SK-N-SH treated with all-trans-retinoic acid at 6 μM for 48 hours (cell line): ENCODE measurements at regions not wholly inside any gene's neighbourhood (a gene's known extent, or its start where the extent isn't known, plus 50 kb on each side); places are given as distances from the start of the nearest gene placed in this dataset.

Experiments
- ATAC-seq: fragments of 200-7000 bp; cut with Tn5 transposase; 3 replicates; pipeline ENCODE4 v1.9.1; 2020; ENCODE audit warnings: mild to moderate bottlenecking, moderate library complexity
- ARNTL ChIP-seq: fragments of 450-650 bp; formaldehyde crosslinking; IDR thresholded peaks from 2 replicates; pipeline ENCODE4 v1.5.0; 2020; ENCODE audit warnings: low read depth, mild to moderate bottlenecking, moderate library complexity, borderline replicate concordance
- BACH2 ChIP-seq: fragments of 250-450 bp; sonication (Bioruptor Pico); IDR thresholded peaks from 2 replicates; pipeline ENCODE4 v1.9.0; 2021; ENCODE audit warnings: mild to moderate bottlenecking, borderline replicate concordance
- CREB5 ChIP-seq: fragments of 250-450 bp; sonication (Bioruptor Pico); IDR thresholded peaks from 2 replicates; pipeline ENCODE4 v1.5.1; 2020; ENCODE audit warnings: low read depth, mild to moderate bottlenecking, moderate library complexity
- CSDC2 ChIP-seq: fragments of 250-450 bp; sonication (Bioruptor Pico); IDR thresholded peaks from 2 replicates; pipeline ENCODE4 v1.5.0; 2020; ENCODE audit warnings: mild to moderate bottlenecking, moderate library complexity
- GLIS3 ChIP-seq: fragments of 250-450 bp; sonication (Bioruptor Pico); IDR thresholded peaks from 2 replicates; pipeline ENCODE4 v1.5.0; 2020; ENCODE audit warnings: mild to moderate bottlenecking, moderate library complexity
- ISL1 ChIP-seq: fragments of 250-450 bp; sonication (Bioruptor Pico); IDR thresholded peaks from 2 replicates; pipeline ENCODE4 v2.1.2; 2022; ENCODE audit warnings: mild to moderate bottlenecking, moderate library complexity
- OSR1 ChIP-seq: fragments of 250-450 bp; sonication (Bioruptor Pico); IDR thresholded peaks from 2 replicates; pipeline ENCODE4 v1.8.0; 2022; ENCODE audit warnings: moderate library complexity, mild to moderate bottlenecking, inconsistent platforms
- PATZ1 ChIP-seq: fragments of 250-450 bp; sonication (Bioruptor Pico); IDR thresholded peaks from 2 replicates; pipeline ENCODE4 v1.8.0; 2020; ENCODE audit warnings: mild to moderate bottlenecking, moderate library complexity, borderline replicate concordance
- POU6F1 ChIP-seq: fragments of 250-450 bp; sonication (Bioruptor Pico); IDR thresholded peaks from 2 replicates; pipeline ENCODE4 v1.8.0; 2021; ENCODE audit warnings: low read depth, mild to moderate bottlenecking, moderate library complexity, borderline replicate concordance
- PPARA ChIP-seq: fragments of 250-450 bp; sonication (Bioruptor Pico); IDR thresholded peaks from 2 replicates; pipeline ENCODE4 v1.5.0; 2020; ENCODE audit warnings: mild to moderate bottlenecking, borderline replicate concordance
- RARB ChIP-seq: fragments of 250-450 bp; sonication (Bioruptor Pico); IDR thresholded peaks from 2 replicates; pipeline ENCODE4 v1.8.0; 2021; ENCODE audit warnings: mild to moderate bottlenecking, moderate library complexity
- SNAI2 ChIP-seq: fragments of 250-450 bp; sonication (Bioruptor Pico); IDR thresholded peaks from 2 replicates; pipeline ENCODE4 v1.5.0; 2020; ENCODE audit warnings: mild to moderate bottlenecking, moderate library complexity
- TCF4 ChIP-seq: fragments of 250-450 bp; sonication (Bioruptor Pico); IDR thresholded peaks from 2 replicates; pipeline ENCODE4 v1.8.0; 2021; ENCODE audit warnings: mild to moderate bottlenecking, moderate library complexity, borderline replicate concordance
- TOX ChIP-seq: fragments of 250-450 bp; sonication (Bioruptor Pico); IDR thresholded peaks from 2 replicates; pipeline ENCODE4 v1.8.0; 2021; ENCODE audit warnings: mild to moderate bottlenecking, moderate library complexity, borderline replicate concordance
- TSHZ2 ChIP-seq: fragments of 250-450 bp; sonication (Bioruptor Pico); IDR thresholded peaks from 2 replicates; pipeline ENCODE4 v1.5.0; 2020; ENCODE audit warnings: mild to moderate bottlenecking, moderate library complexity
- ZC3H10 ChIP-seq: fragments of 250-450 bp; sonication (Bioruptor Pico); IDR thresholded peaks from 2 replicates; pipeline ENCODE4 v1.5.1; 2021; ENCODE audit warnings: mild to moderate bottlenecking, moderate library complexity
- ZFP3 ChIP-seq: fragments of 250-450 bp; sonication (Bioruptor Pico); IDR thresholded peaks from 2 replicates; pipeline ENCODE4 v1.5.0; 2020; ENCODE audit warnings: mild to moderate bottlenecking, moderate library complexity
- ZFP30 ChIP-seq: fragments of 450-650 bp; formaldehyde crosslinking; IDR thresholded peaks from 2 replicates; pipeline ENCODE4 v1.5.0; 2022; ENCODE audit warnings: mild to moderate bottlenecking, moderate library complexity
- ZNF565 ChIP-seq: fragments of 450-650 bp; formaldehyde crosslinking; conservative IDR thresholded peaks from 2 replicates; pipeline ENCODE4 v1.5.0; 2020; ENCODE audit warnings: low read depth, mild to moderate bottlenecking, moderate library complexity
- ZNF70 ChIP-seq: fragments of 450-650 bp; formaldehyde crosslinking; IDR thresholded peaks from 2 replicates; pipeline ENCODE4 v1.5.0; 2020; ENCODE audit warnings: mild to moderate bottlenecking, moderate library complexity
- ZNF8 ChIP-seq: fragments of 450-650 bp; formaldehyde crosslinking; IDR thresholded peaks from 2 replicates; pipeline ENCODE4 v1.5.0; 2020; ENCODE audit warnings: mild to moderate bottlenecking, moderate library complexity

- TF ChIP-seq TSHZ2 (CRISPR knock-in tag): no peak
- TF ChIP-seq PPARA: no peak
These were observed 125.7 kb upstream of the CPXCR1 start (continued) for GRCh38 chrX:88621278-88621677.

GRCh38 chrX:88655460-88655859 is 91.6 kb upstream of the CPXCR1 start:
- TF ChIP-seq POU6F1 (CRISPR knock-in tag) (no peak), PATZ1 (CRISPR knock-in tag) (no peak), ZFP3 (CRISPR knock-in tag) (no peak), OSR1 (no peak), ARNTL (CRISPR knock-in tag) (no peak), ZNF565 (no peak), BACH2 (CRISPR knock-in tag) (no peak), SNAI2 (CRISPR knock-in tag) (no peak), TOX (CRISPR knock-in tag) (no peak), CSDC2 (CRISPR knock-in tag) (no peak), ZC3H10 (CRISPR knock-in tag) (no peak), ISL1 (no peak), ZNF8 (CRISPR knock-in tag) (no peak)
- no peak for ATAC-seq

- TF ChIP-seq ZFP30 (CRISPR knock-in tag): no peak
- no peak for TF ChIP-seq PPARA
- TF ChIP-seq SNAI2 (CRISPR knock-in tag): no peak
- no peak for TF ChIP-seq TOX (CRISPR knock-in tag)
- TF ChIP-seq OSR1: no peak
- no peak for TF ChIP-seq ZNF8 (CRISPR knock-in tag)
- no peak for TF ChIP-seq BACH2 (CRISPR knock-in tag)
- no peak for TF ChIP-seq TSHZ2 (CRISPR knock-in tag)
- TF ChIP-seq ZNF565: no peak
- no peak for TF ChIP-seq ISL1
- no peak for TF ChIP-seq ZNF70 (CRISPR knock-in tag)
- no peak for TF ChIP-seq PATZ1 (CRISPR knock-in tag)
- no peak for TF ChIP-seq POU6F1 (CRISPR knock-in tag)
- no peak for TF ChIP-seq ZFP3 (CRISPR knock-in tag)
- TF ChIP-seq ARNTL (CRISPR knock-in tag): no peak
- TF ChIP-seq GLIS3: no peak
- no peak for TF ChIP-seq RARB (CRISPR knock-in tag)
- no peak for TF ChIP-seq CREB5 (CRISPR knock-in tag)
- TF ChIP-seq TCF4: no peak
- no peak for ATAC-seq
These were observed 86.2 kb upstream of the CPXCR1 start for GRCh38 chrX:88660836-88661235.
